ENCODE measurements at regions not wholly inside any gene's neighbourhood (a gene's known extent, or its start where the extent isn't known, plus 50 kb on each side); places are given as distances from the start of the nearest gene placed in this dataset.

- Histone ChIP-seq H3K4me1 (ENCODE audit: insufficient read depth, poor library complexity, severe bottlenecking) (no peaks in the 10 kb centered on the region), H3K27me3 (ENCODE audit: insufficient read depth, poor library complexity, severe bottlenecking) (no peaks in the 10 kb centered on the region), H3K4me3 (ENCODE audit: severe bottlenecking) (no peak overlapping the region), H3K27ac (ENCODE audit: poor library complexity, severe bottlenecking) (no peak overlapping the region), H3K36me3 (ENCODE audit: low read depth) (no peaks in the 10 kb centered on the region), H3K9me3 (ENCODE audit: severe bottlenecking) (no peaks in the 10 kb centered on the region)
- ATAC-seq (ENCODE audit: low read depth) (no peak; the same call in 2 of the 3 replicates), DNase-seq (ENCODE audit: low spot score) (no peak)
- TF ChIP-seq, protein P1, sequence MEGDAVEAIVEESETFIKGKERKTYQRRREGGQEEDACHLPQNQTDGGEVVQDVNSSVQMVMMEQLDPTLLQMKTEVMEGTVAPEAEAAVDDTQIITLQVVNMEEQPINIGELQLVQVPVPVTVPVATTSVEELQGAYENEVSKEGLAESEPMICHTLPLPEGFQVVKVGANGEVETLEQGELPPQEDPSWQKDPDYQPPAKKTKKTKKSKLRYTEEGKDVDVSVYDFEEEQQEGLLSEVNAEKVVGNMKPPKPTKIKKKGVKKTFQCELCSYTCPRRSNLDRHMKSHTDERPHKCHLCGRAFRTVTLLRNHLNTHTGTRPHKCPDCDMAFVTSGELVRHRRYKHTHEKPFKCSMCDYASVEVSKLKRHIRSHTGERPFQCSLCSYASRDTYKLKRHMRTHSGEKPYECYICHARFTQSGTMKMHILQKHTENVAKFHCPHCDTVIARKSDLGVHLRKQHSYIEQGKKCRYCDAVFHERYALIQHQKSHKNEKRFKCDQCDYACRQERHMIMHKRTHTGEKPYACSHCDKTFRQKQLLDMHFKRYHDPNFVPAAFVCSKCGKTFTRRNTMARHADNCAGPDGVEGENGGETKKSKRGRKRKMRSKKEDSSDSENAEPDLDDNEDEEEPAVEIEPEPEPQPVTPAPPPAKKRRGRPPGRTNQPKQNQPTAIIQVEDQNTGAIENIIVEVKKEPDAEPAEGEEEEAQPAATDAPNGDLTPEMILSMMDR (IDR thresholded peaks at IDR 0.05; ENCODE audit: poor library complexity, severe bottlenecking), result no peak
These were observed 300.6 kb upstream of the ECI2 start for GRCh38 chr6:4435981-4436445.

- no peak for DNase-seq (ENCODE audit: low spot score)
- Histone ChIP-seq H3K36me3 (ENCODE audit: low read depth) (no peaks in the 10 kb centered on the region), H3K4me3 (ENCODE audit: severe bottlenecking) (no peak overlapping the region), H3K9me3 (ENCODE audit: severe bottlenecking) (no peaks in the 10 kb centered on the region), H3K27me3 (ENCODE audit: insufficient read depth, poor library complexity, severe bottlenecking) (no peaks in the 10 kb centered on the region), H3K27ac (ENCODE audit: poor library complexity, severe bottlenecking) (no peak overlapping the region), H3K4me1 (ENCODE audit: insufficient read depth, poor library complexity, severe bottlenecking) (no peaks in the 10 kb centered on the region)
- TF ChIP-seq, protein P1 (IDR thresholded peaks at IDR 0.05; ENCODE audit: poor library complexity, severe bottlenecking), result no peak
- ATAC-seq (ENCODE audit: low read depth), result no peak
These were observed 299.3 kb upstream of the ECI2 start for GRCh38 chr6:4434655-4435054.

- no peak overlapping the region for H3K4me3 ChIP-seq (ENCODE audit: severe bottlenecking)
- H3K9me3 ChIP-seq (ENCODE audit: severe bottlenecking), result no peaks in the 10 kb centered on the region
- H3K4me1 ChIP-seq (ENCODE audit: insufficient read depth, poor library complexity, severe bottlenecking), result no peaks in the 10 kb centered on the region
- no peaks in the 10 kb centered on the region for H3K27me3 ChIP-seq (ENCODE audit: insufficient read depth, poor library complexity, severe bottlenecking)
- TF ChIP-seq, protein P1 (IDR thresholded peaks at IDR 0.05; ENCODE audit: poor library complexity, severe bottlenecking), result no peak
- H3K27ac ChIP-seq (ENCODE audit: poor library complexity, severe bottlenecking), result no peak overlapping the region
- ATAC-seq (ENCODE audit: low read depth), result no peak
- DNase-seq (ENCODE audit: low spot score), result no peak
- no peaks in the 10 kb centered on the region for H3K36me3 ChIP-seq (ENCODE audit: low read depth)
These were observed 297.8 kb upstream of the ECI2 start for GRCh38 chr6:4433199-4433598.

DNA sequence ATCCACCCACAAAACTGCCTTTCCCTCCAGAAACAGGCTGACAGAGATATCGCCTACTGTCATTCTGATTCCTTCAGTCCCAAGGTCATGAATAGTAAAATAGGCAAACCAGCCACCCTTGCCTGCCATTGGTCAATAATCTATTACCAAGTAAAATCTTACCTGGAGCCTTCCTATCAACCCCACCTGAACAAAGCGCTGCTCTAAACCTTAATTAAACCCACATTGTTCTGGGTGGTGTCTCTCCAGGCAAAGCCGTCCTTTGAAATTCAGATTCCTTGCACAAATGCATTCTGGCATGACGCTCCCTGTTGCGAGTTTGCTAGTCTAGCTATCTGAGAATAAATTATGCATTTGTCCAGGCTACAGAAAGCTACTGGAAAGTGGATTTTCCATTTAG is 291.6 kb upstream of the ECI2 start:
- Histone ChIP-seq H3K9me3 (ENCODE audit: severe bottlenecking) (no peaks in the 10 kb centered on the region), H3K27ac (ENCODE audit: poor library complexity, severe bottlenecking) (no peak overlapping the region), H3K36me3 (ENCODE audit: low read depth) (no peaks in the 10 kb centered on the region), H3K4me1 (ENCODE audit: insufficient read depth, poor library complexity, severe bottlenecking) (no peaks in the 10 kb centered on the region), H3K4me3 (ENCODE audit: severe bottlenecking) (no peak overlapping the region), H3K27me3 (ENCODE audit: insufficient read depth, poor library complexity, severe bottlenecking) (no peaks in the 10 kb centered on the region)
- DNase-seq (ENCODE audit: low spot score) (no peak), ATAC-seq (ENCODE audit: low read depth) (no peak)
- TF ChIP-seq, protein P1 (IDR thresholded peaks at IDR 0.05; ENCODE audit: poor library complexity, severe bottlenecking), result no peak

GRCh38 chr6:4421837-4422236 is 286.5 kb upstream of the ECI2 start:
- TF ChIP-seq, protein P1 (IDR thresholded peaks at IDR 0.05; ENCODE audit: poor library complexity, severe bottlenecking), result no peak
- Histone ChIP-seq H3K9me3 (ENCODE audit: severe bottlenecking) (no peaks in the 10 kb centered on the region), H3K36me3 (ENCODE audit: low read depth) (no peaks in the 10 kb centered on the region), H3K27me3 (ENCODE audit: insufficient read depth, poor library complexity, severe bottlenecking) (no peaks in the 10 kb centered on the region), H3K27ac (ENCODE audit: poor library complexity, severe bottlenecking) (no peak overlapping the region), H3K4me3 (ENCODE audit: severe bottlenecking) (no peak overlapping the region), H3K4me1 (ENCODE audit: insufficient read depth, poor library complexity, severe bottlenecking) (no peaks in the 10 kb centered on the region)
- no peak for DNase-seq (ENCODE audit: low spot score)
- ATAC-seq (ENCODE audit: low read depth), result no peak

Data from RWPE2 (cell line).